ENCODE measurements at regions not wholly inside any gene's neighbourhood (a gene's known extent, or its start where the extent isn't known, plus 50 kb on each side); places are given as distances from the start of the nearest gene placed in this dataset.
"Not testable (repeated sequence)": the region's sequence is repeated elsewhere in the genome, so short reads cannot be mapped to it uniquely, and the experiment has no call there.

GRCh38 chr15:62404194-62404985, 239.3 kb upstream of the C2CD4B start:
- no peak for DNase-seq (ENCODE audit: extremely low read depth, low read depth, low spot score)

GRCh38 chr15:62406305-62406891, 241.3 kb upstream of the C2CD4B start:
- DNase-seq (ENCODE audit: extremely low read depth, low read depth, low spot score), result no peak

DNA sequence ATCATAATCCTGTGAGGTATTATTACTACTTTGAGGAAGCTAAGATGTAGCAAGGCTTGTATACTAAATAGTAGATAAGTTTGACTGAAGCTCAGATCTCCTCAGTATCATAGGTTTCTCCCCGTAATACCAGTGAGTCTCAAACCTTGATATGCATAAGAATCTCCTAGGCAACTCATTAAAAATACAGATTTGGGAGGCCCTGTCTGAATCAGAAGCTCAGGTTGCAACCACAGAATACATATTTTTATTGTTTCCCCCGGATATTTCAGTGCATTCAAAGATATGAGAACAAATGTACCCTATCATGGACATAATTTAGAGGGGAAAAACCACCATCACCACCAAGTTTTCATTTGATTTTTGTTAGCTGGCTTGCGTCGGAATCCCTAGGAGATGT, 242.1 kb upstream of the C2CD4B start:
- no peak for DNase-seq (ENCODE audit: extremely low read depth, low read depth, low spot score)

GRCh38 chr15:62407962-62408361, 242.9 kb upstream of the C2CD4B start:
- DNase-seq (ENCODE audit: extremely low read depth, low read depth, low spot score), result no peak

DNA sequence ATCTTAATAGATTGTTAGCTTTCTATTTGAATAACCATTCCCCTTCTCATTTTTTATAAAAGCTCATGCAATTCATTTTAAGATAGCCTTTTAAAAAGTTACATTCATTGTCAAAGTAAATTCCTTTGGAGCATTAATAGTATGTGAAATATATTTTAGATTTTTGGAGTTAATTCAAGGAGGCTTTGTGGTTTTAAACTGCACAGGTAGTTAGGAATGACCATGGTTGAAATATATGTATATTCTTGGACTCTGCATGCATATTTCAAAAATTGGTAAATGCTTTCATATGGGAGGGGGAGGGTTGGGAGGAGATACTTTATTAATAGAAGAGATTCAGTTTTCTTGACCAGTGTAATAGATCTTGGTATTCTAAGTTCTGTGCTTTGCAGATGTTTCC, 244.4 kb upstream of the C2CD4B start:
- DNase-seq (ENCODE audit: extremely low read depth, low read depth, low spot score), result no peak

- DNase-seq (ENCODE audit: extremely low read depth, low read depth, low spot score), result no peak
These were observed 247.6 kb upstream of the C2CD4B start for GRCh38 chr15:62412686-62413085.

DNA sequence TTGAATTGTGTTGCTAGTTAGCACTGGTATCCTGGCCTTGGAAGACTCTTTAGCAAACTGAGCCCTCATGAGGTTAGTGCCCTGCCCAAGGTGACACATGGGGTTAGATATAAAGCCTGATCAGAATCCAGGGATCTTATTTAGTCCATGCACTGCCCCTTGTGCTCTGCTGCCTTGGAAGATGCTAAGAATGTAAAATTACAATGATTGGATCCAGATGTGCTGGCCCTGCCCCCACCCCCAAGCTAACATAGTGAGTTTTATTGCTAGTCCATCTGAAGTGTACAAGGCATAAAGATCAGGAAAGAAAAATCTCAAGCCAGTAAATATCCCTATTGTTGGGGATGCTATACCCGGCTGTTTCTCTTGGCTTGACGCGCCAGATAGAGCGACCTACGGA, 248.1 kb upstream of the C2CD4B start:
- no peak for DNase-seq (ENCODE audit: extremely low read depth, low read depth, low spot score)

DNA sequence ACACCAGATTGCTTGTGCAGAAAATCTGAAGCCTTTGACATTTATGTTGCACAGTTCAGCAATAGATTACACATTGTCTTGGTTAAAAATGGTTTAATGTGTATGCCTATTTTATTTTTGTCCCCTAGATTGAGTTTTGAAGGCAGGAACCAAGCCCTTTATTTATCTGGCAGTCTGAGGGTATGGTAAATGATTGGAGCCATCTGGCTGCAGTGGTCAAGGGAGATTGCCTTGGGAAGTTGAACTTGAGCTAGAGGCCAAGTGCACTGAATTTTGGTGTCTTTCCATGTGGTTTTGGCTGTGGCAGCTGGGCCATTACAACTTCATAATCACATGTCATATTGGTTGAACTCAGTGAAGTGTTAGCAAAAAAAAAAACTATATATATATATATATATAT, 248.7 kb upstream of the C2CD4B start:
- no peak for DNase-seq (ENCODE audit: extremely low read depth, low read depth, low spot score)

GRCh38 chr15:62415498-62415897, 250.4 kb upstream of the C2CD4B start:
- DNase-seq (ENCODE audit: extremely low read depth, low read depth, low spot score), result no peak

- no peak for DNase-seq (ENCODE audit: extremely low read depth, low read depth, low spot score)
These were observed 251.4 kb upstream of the C2CD4B start for GRCh38 chr15:62416526-62416925.

- no peak for DNase-seq (ENCODE audit: extremely low read depth, low read depth, low spot score)
These were observed 252.4 kb upstream of the C2CD4B start for GRCh38 chr15:62417439-62417838.

DNA sequence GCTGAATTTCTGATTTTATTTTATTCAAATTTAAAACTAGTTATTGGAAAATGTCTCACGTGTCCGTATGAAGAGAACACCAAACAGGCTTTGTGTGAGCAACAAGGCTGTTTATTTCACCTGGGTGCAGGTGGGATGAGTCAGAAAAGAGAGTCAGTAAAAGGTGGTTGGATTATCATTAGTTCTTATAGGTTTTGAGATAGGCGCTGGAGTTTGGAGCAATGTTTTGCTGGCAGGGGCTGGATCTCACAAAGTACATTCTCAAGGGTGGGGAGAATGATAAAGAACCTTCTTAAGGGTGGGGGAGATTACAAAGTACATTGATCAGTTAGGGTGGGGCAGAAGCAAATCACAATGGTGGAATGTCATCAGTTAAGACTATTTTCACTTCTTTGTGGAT, 253.4 kb upstream of the C2CD4B start:
- not testable (repeated sequence) for DNase-seq (ENCODE audit: extremely low read depth, low read depth, low spot score)

GRCh38 chr15:62419192-62419591, 254.1 kb upstream of the C2CD4B start:
- no peak for DNase-seq (ENCODE audit: extremely low read depth, low read depth, low spot score)

GRCh38 chr15:62420371-62420770, 255.3 kb upstream of the C2CD4B start:
- not testable (repeated sequence) for DNase-seq (ENCODE audit: extremely low read depth, low read depth, low spot score)

DNA sequence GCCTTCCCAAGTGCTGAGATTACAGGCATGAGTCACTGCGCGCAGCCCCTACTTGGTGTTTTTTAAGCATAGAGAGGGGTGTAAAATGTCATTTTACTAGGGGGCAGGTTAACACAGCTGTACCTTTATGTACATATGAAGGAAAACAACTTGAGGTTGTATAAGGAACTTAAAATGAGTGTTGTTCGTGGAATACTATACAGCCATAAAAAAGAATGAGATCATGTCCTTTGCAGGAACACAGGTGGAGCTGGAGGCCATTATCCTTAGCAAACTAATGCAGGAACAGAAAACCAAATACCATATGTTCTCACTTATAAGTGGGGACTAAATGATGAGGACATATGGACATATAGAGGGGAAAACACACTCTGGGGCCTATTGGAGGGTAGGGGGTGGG, 256.2 kb upstream of the C2CD4B start:
- DNase-seq (ENCODE audit: extremely low read depth, low read depth, low spot score), result no peak

DNA sequence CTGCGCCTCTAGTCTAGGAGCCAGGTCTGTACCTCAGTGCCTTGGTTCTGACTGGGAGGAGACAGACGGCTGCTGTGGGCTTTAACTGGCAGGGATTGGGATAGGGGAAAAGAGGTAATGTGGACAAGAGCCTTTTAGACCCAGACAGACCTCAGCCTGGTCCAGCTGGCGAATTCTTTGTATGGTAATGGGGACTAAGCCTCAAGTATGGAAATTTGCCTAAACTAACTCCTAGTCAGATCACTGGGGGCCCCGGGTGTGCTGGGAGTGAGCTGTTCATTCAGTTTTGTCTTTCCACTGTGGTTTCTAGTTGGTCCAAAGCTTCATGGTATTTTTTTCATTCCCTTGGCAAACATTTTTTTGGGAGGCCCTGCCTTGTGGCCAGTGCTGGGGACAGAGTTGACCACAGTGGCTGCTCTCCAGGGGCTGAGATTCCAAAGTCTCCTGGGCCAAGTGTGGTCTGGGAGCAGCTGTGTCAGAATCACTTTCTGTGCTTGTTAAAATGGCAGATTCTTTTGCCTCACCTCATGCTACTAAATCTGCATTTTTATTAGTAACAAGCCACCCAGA, 261.4 kb upstream of the C2CD4B start:
- DNase-seq (ENCODE audit: extremely low read depth, low read depth, low spot score), result no peak

DNA sequence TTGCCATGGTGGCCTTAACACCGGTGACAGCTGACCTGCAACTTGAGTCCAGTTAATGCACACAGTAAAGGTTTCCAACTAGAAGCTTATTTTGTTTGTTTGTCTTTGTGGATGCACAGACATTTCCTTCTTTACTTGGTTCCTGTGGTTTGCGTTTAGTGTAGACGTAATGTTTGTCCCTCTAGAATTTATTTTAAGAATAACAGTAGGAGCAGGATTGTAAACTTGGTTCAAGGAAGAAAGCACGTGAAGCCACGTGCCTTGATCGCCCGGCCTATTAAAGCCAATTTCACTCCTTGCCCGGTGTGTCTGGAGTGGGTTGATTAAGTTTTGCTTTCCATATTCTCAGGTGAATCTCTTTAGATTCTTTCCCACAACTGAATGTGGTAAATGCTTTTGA, 263.2 kb upstream of the C2CD4B start:
- no peak for DNase-seq (ENCODE audit: extremely low read depth, low read depth, low spot score)

- DNase-seq (ENCODE audit: extremely low read depth, low read depth, low spot score), result no peak
These were observed 263.9 kb upstream of the C2CD4B start for GRCh38 chr15:62428851-62429598.

DNA sequence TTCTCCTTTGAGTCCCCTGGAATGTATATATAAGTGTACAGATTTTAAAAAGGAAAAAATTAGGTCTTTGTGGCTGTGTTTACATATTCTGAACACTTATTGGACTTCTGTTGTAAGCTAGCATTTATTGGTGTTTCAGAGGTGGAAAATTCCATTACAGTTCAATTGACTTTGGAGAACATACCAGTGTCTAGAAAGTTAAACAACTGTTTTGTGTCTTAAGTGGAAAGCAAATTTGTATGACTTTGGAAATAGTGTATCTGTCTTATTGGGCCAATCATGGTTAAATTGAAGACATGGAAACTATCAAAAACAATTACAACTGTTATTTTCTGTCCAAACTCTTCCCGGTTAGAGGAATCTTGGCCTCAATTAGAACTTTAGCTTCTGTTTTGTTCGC, 265.0 kb upstream of the C2CD4B start:
- DNase-seq (ENCODE audit: extremely low read depth, low read depth, low spot score), result no peak

DNA sequence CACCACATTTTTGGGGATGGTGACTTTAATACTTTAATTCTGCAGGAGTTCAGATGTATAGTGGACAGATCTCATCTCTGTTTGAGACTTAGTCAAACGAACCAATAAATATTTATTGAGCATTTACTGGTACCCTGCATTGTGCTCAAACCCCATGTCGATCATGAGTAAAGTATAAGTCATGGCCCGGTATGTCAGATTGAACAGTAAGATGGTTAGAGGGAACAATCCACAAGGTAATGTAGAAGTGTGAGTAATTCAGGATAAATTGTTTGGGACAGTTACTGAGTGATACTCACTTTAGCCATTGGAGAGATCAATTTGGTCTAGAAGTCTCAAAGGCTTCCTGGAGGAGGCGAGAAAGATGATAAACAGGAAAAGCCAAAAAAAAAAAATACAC, 265.5 kb upstream of the C2CD4B start:
- no peak for DNase-seq (ENCODE audit: extremely low read depth, low read depth, low spot score)

- DNase-seq (ENCODE audit: extremely low read depth, low read depth, low spot score), result no peak
These were observed 266.1 kb upstream of the C2CD4B start for GRCh38 chr15:62431008-62431797.
